EL (cell line): ENCODE measurements at regions not wholly inside any gene's neighbourhood (a gene's known extent, or its start where the extent isn't known, plus 50 kb on each side); places are given as distances from the start of the nearest gene placed in this dataset.

Experiments used
- DNase-seq: peaks from one replicate; pipeline ENCODE4 v3.0.0-alpha.2; 2016

DNA sequence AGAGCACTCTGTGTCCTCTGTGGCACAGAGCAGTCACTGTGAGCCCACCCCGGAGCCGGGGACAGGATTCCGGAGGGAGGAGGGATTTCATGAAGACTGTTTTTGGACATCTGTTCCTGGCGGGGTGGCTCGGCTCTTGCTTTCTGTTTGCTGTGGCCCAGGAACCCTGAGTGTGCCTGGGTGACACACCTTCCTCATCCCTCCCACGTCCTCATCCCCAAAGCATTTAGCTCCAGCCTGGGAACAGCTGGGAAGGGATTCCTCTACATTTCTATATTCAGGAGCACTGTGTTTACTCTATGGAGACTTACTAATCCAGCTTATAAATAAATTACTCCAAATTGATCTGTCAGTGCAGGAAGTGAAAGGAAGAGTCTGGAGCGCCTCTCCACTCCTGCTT, 97.8 kb upstream of the UBL3 start:
- peak; percentile 38 for DNase-seq

DNA sequence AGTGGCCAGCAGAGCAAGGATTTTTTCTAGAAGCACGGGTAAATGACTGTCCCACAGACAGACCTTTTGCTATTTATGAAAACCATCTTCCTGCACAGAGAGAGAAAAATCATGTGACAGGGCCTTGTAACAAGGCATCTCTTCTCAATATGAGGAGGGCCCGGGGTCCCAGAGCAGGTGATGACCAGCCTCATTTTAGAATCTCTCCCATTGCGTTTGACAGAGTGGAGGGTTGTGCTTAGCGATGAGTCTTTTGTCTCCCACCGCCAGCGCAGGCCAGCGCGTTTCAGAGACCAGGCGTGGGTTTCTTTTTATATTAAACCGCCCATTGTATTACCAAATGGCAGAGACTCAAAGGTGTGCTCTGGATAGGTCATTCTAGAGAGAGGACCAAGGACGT, 97.4 kb upstream of the UBL3 start:
- DNase-seq = no peak

- no peak for DNase-seq
Measured at GRCh38 chr13:29946093-29946492, 95.7 kb upstream of the UBL3 start.

DNA sequence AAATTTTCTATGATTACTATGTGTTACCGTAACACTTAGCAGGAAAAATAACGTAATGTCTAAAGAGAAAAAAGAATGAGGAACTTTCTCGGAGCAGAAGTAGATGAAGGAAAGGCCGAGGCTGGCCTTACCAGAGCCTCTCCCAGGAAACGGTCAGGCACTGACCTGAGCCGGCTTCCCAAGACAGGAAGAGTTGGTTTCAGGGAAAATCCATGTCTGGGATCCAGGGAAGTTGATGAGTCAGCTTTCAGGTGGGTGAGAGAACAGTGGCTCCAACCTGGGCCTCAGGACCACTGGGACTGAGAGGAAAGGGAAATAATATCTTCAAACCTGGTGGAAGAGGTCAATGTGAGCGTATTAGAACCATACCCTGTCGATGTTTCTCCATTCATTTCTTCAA, 93.3 kb upstream of the UBL3 start:
- no peak for DNase-seq

DNA sequence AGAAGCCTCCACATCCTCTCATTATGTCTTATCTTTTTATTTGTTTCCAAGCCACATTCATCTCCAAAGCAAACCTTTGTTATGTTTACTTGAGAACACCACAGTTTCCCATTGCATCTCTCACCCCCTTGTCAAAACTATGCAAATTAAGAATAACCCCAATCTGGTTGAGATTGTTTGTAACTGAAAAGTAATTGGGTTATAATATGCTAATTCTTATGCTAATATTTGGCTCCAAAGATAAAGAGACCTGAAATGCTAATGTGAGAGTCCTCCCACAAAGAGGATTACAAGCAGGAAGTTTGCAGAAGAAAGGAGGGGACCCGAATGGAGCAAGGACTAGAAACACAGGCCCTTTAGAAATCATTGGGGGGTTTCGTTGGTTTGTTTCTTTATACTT, 92.9 kb upstream of the UBL3 start:
- DNase-seq = no peak

DNA sequence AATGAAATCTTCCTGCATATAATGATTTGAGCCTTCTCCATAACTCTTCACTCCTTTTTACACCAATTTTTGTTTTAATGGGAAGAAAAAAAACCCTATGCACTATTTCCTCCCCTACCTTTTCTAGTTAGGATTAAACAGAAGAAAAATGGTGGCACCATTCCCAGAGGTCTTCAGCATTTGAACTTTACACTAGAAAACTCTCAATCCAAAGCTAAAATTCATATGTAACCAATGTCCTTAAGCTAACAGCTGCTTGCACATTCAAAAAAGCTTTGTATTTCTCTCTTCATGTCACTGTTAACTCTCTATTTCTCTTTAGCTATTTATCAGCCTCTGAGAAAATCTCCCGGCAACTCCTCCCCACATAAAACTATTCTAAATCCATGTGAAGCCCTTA, 90.3 kb upstream of the UBL3 start:
- no peak for DNase-seq

DNA sequence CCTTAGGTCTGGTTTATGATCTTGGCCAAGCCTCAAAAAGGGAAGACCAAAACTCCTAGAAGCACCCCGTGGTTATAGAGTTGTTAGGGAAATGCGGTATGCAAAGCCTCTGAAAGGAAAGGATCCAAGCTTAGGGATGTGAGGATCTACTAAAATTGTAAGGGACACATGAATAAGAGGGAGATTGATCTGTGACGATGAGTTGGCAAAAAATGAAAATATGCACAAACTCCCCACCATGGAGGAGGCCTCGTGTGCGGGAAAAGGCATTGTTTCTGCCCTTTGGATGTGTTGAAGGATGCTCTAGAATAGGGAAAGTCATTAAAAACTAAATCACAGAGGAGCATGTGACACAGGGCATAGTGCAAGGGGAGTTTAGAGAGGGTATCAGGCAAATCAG, 88.7 kb upstream of the UBL3 start:
- DNase-seq = no peak

DNA sequence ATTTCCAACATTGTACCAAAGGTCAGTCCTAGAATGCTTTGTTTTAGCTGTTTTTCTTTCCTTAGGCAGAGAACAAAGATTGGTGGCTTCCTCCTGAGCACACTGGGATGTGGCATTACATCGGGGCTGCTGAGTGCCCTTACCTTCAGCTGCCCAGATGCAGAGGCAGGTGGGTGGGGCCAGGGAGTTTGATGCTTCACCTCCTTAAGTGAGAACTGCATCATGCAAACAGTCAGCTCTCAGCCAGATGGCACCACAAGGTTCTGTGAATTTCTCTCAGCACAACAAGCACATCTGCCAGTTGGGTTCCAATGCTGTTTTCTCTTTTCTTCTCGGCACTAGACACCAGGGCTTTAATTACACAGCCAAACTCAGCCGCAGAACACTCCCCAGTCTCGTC, 87.4 kb upstream of the UBL3 start:
- DNase-seq = no peak

GRCh38 chr13:29937379-29937778, 87.0 kb upstream of the UBL3 start:
- no peak for DNase-seq

- no peak for DNase-seq
Measured at GRCh38 chr13:29936956-29937355, 86.5 kb upstream of the UBL3 start.

- DNase-seq = no peak
Measured at GRCh38 chr13:29936051-29936813, 85.8 kb upstream of the UBL3 start.

GRCh38 chr13:29935309-29935981, 85.0 kb upstream of the UBL3 start:
- DNase-seq = no peak

- DNase-seq = no peak
Measured at GRCh38 chr13:29934531-29935308, 84.3 kb upstream of the UBL3 start.

DNA sequence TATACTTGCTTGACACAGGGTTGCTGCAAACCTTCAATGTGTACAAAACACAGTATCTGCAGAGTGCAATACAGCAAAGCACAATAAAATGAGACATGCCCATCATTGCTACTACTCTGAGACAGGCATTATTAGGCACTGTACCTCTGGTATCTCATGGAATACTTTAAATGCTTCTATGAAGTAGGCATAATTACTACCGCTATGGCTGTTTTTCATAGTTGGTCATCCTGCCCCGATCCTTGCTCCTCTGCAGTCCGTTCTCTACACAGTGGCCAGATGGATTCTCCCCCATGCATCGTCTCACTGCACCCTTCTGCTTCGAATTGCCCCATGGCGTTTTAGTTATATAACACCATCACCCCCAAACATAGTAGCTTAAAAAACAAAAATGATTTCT, 83.0 kb upstream of the UBL3 start:
- no peak for DNase-seq

DNA sequence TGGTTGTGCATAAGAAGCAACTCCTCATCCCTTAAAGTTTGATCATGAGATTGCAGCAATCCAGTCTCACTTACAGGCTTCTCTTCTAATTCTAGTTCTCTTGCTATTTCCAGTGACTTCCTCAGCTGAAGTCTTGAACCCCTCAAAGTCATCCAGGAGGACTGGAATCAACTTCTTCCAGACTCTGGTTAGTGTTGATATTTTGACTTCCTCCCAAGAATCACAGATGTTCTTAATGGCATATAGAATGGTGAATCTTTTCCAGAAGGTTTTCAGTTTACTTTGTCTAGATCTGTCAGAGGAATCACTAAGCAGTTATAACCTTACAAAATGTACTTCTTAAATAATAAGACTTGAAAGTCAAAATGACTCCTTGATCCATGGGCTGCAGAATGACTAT, 81.3 kb upstream of the UBL3 start:
- no peak for DNase-seq

DNA sequence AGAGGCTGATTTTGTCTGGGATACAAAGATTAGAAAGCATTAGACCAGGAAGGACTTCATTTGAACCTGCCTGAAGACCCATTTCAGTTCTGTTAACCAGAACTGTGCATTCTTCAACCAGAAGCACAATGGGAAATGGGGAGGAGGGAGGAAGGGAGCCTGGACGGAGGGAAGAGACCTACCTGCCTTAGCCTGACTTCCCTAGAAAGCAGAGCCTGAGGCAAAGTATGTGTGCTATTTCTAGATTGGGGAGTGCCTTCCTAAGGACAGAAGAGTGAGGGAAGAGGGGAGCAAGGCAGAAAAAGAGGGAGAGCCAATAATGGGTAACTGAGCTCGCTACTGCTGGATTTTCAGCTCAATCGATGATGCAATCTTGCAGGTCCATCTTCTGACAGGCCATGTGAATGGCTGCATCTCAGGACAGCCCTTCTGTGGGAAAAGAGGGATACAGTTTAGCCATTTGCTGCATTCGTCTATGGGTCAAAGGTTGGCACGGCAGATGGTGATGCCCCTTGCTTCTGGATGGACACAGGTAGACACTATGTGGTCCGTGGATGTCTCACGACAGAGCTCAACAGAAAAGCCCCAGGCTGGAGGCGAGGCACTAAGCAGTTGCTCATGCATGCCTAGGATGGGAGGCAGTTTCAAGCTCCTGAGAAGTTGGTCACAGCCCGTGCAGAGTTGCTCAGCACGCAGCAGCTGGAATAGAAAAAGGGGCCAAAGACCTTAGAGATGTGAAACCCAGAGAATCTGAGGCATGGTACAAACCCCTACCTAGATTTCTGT, 78.8 kb upstream of the UBL3 start:
- no peak for DNase-seq

DNA sequence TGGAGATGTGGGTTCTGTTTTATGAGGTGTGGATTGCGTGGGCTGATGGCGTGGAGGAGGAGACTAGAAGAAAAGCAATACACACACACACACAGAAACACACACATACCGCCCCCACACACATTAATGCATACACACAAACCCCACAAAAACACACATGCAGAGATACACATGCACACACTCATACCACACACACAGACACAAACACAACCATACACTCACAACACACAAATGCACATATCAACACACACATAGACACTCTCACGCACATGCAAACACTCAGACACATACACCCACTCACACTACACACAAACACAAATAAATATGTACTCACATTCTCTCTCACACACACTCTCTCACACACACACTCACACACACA, 75.7 kb upstream of the UBL3 start:
- DNase-seq = no peak

DNA sequence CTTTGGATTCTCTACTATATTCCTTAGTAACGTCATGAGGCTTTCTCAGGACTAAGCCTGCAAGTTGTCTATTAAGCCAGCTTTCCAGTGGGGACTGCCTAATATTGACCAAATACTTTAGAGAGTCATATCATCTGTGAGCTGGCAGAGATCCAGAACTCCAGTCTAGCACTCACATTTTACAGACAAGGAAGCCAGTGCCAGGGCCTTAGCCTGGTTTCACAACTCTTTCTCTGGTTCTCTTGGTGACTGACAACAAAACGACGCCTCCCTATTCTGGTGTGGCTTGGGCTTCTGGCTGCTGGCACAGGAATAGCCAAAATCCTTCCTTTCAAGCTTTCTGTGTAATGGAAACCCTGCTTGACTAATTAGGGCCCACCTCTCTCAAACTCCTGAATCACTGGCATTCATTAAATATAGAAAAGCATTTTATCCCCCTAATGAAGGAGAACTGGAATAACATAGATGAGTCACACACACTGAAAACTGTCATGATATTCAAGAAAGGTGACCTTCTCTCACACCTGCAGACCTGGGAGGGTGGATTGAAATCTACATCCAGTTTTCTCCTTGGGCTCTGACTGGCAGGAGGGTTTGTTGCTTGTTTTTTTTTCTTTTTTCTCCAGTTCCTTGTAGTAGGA, 75.2 kb upstream of the UBL3 start:
- peak; percentile 81 for DNase-seq

DNA sequence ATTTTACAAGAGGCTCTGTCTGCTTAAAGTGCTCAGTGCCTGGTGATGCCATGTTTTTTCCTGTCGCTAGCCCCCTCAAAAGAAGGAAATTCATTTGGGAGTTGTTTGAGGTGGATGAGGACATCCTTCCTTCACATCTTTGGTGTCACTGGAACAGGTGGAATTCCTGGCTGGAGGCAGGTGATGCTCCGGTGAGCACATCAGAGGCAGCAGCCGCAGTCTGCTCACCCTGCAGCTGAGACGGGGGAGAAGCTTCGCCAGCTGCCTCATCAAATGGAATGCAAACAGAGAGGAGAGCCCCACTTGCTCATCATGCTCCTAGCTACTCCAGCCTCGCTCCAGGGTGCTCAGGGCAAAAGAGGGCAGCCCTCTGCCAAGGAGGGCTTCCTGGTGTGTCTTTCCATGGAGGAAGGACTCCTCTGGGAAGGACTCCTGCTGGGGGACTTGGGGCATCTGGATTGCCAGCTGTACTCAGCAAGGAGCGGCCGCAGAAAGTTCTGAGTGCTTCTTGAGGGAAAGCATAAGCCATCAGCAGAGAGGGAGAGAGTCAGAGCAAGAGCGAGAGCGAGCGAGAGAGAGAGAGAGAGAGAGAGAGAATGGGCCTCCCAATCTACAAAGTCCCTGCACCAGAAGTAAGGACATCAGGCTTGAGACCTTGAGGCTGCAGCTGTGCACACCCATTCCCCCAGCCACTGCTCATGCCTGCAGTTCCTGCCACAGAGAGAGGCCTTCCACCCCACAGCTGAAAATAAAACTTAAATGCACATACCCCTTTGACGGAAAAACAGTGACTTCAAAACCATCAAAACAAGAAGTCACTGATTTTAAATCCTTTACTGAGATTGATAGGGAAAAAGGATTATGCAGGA, 74.3 kb upstream of the UBL3 start:
- peak; percentile 89 for DNase-seq

- peak; percentile 96 for DNase-seq
Measured at GRCh38 chr13:29923554-29924481, 73.4 kb upstream of the UBL3 start.

GRCh38 chr13:29922896-29923295, 72.5 kb upstream of the UBL3 start:
- DNase-seq = peak; percentile 65
